Activated T-cell treated with anti-CD3 and anti-CD28 coated beads, Interleukin-2, amount 50 U/mL, for 1 hour (primary cell): ENCODE measurements at regions not wholly inside any gene's neighbourhood (a gene's known extent, or its start where the extent isn't known, plus 50 kb on each side); places are given as distances from the start of the nearest gene placed in this dataset.
"Not testable (repeated sequence)": the region's sequence is repeated elsewhere in the genome, so short reads cannot be mapped to it uniquely, and the experiment has no call there.

Experiments used
- DNase-seq: peaks from one replicate; pipeline ENCODE4 v3.0.0-alpha.2; 2020

DNA sequence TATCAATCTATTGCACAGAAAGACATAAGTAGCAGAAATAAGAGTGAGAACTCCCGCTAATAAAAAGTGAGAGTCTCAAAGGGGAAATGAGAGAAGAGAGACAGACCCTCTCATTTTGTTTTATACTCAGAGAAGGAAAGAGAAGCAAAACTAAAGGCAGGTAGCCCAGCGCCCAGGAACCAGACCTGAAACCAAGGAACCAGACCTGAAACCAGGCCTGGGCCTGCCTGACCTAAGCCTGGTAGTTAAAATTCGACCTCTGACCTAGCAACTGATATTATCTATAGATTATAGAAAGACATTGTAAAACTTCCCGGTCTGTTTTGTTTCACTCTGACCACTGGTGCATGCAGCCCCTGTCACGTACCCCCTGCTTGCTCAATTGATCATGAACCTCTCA lies 134.5 kb upstream of the SEMA6A start:
- no peak for DNase-seq

DNA sequence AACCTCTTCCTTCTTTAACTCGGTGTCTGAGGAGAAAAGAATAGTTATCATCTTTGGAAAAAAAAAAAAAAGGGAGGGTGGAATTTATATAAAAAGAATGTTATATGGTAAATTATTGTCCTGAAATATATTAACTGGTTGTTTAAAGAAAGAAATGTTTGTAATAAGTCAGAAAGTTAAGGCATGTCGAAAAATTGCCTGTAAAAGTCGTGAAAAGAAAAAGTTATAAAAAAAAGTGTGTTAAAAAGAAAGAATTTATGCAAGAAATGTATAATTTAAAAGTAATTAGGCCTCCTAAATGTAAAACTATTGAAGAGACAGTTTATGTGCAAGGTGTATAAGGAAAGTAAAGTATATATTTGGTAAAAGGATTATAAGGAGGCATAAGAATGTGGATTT lies 130.5 kb upstream of the SEMA6A start:
- not testable (repeated sequence) for DNase-seq

DNA sequence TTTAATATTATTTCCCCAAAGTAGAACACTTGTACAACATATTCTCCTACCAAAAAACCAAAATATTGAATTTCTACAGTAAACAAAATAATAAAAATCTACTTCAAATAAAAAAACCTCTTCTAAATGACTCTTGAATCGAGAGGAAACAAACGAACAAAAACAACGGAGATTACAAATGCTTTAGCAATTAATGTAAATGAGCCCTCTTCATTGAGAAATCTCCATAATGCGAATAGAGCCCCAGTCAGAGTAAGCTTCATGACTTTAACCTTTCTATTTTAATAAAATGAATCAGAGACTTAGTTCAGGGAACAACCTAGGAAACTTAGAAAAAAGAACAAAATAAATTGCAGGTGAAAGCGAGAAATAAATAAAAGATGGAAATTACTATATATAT lies 129.3 kb upstream of the SEMA6A start:
- no peak for DNase-seq

DNA sequence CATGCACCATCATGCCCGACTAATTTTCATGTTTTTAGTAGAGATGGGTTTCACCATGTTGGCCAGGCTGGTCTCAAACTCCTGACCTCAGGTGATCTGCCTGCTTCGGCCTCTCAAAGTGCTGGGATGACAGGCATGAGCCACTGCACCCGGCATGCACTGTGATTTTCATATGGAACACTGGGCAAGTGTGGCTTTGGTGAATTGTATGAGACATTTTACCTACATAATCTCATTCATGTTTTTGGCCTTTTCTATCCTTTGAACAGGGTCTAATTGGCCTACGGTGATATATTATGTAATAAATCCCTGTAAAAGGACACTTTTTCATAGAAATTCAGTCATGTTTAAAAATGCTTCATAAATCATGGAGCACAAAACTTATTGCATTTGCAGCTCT lies 128.7 kb upstream of the SEMA6A start:
- no peak for DNase-seq

DNA sequence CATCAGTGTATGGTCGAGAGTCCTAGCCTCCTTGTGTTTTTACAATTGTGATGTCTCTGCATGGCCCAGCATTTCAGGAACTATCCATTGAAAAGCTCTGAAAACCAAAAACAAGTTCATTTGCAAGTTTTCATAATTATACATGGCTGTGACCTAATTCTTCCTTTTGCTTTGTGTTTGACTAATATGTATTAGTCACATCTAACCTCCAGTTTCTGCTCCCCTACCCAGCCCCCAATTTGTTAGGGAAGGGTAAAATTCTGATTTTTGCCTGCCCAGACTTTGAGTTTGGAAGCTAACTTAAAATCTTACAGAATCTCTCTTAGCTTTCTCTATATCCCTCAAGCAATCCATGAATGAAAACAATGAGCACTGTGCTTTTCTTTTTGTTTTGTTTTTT lies 128.2 kb upstream of the SEMA6A start:
- no peak for DNase-seq

DNA sequence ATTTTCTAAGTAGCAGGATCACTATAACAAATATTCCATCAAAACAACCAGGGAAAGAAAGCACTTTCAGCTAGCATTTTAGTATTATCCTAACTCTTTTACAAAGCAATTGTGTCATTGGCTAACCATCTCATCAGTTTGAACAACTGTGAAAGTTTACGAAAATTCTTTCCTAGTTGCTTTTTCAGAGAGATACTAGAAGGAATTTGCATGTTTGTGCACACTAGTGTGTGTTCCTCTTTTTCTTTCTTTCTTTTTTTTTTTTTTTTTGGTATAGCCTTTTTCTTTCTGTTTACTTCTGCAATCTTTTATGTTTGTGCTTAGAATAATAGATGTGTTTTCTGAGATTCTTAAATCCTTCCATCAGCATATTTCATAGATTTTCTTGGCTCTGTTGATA lies 124.7 kb upstream of the SEMA6A start:
- no peak for DNase-seq

DNA sequence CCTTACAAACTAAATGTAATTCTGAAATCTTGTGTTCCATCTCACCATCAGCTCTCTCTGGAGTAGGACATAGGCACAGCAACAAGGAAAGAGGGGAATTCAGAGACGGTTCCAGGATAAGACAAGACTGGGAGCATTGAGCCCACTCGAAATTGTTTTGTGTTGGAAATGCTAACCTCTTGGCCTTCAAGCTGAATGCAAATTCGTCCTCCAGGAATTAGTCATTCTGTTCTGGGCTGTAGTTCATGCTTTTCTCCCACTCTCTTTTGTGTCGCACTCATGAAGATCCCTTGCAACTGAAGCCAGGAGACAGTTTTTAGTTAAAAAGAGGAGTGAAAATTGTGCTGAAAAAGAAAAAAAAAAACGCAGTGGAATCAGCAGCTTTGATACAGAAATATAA lies 121.7 kb upstream of the SEMA6A start:
- no peak for DNase-seq

DNA sequence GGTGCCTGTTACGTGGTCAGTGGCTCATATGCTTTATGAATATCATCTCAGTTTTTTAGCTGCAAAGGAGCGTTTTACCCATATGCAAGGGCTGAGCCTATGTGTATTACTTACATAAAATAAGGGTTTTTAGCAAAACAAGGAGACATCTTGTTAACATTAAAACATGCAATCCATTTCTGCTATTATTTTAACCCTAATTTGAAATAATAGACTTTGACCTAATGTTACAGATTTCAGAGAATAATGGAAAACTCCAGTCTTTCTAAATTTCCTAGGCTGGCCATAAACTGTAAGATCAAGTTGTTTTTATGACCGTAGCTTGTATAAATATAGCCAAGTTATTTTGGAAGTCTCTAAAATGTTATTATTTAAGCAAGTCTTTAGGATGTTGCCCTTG lies 121.1 kb upstream of the SEMA6A start:
- no peak for DNase-seq

DNA sequence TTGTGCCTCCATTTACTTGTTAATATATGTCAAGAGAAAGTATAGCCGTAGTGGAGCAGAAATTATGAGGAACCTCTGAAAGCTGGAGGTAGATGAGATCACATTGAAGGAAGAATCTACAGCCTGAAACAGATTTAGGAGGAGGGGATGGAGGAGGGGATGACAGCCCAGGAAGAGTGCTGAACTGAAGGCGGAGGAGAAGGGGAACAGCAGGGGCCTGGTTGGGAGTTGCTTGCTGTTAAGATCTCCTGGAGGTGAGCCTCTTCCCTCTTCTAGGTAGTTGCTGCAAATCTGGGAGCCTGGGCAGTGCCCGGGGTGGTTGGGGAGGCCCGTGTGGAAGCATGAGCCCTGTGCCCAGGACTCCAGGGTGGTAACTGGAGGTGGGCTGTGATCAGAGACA lies 111.8 kb upstream of the SEMA6A start:
- DNase-seq = no peak

DNA sequence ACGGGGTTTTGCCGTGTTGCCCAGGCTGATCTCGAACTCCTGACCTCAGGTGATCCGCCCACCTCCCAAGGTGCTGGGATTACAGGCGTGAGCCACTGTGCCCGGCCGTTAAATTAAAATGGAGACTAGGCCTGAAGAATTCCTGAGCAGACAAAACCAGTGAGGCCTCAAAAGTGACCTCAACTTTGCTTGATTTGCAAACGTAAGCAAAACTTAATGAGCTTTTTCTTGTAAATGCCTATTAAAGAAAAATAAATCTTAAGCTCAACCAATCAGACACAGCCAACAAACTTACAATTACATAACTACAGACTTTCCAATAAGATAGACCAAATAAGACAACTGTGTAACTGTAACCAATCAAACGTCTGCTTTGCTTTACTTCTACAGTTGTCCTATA lies 111.3 kb upstream of the SEMA6A start:
- DNase-seq = no peak

DNA sequence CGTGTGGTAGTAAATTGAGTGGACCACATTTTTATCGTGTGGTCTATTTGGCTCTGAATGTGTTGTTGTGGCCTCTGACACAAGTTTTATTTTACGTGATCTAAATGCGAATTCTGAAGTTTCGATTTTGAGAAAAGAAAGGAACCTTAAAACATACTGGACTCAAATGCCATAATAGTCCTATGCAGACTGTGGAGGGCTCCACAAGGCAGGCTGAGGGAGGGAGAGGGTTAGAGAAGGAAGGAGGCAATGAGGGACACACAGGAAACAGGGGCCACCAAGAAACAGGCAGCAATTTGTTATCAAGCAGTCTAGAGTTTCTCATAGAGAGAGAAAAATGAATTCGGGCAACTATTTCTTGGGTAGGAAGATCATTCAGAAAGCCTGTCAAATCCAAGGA lies 110.4 kb upstream of the SEMA6A start:
- no peak for DNase-seq

DNA sequence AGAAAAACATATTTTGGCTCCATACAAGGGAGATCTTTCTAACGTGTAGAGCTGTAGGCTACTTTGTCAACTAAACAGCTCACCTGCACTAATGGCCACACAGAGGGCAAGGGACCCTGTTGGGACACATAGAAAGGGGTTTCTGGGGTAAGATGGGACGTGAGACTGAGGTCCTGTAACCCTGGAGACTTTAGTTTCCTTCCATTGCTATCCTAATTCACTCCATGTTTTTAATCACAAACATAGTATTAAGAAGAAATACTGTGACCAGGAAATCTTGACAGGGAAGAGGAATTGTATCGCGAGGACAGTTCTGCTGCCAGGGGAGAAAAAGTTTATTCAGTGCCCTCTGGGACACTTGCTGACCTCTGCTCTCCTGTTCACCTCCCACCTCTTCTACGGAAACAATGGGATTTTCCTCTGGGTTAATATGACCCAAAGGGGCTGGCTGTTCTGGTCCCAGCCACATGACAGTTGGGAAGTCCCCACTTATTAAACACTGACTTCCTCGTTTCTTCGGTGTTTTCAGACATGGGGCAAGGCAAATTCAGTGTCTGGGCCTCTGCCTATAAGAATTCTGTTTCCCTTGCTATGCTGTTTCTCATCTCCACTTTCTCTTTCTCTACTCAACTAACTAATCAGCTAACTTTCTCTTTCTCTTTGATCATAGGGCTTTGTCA lies 106.9 kb upstream of the SEMA6A start:
- no peak for DNase-seq

DNA sequence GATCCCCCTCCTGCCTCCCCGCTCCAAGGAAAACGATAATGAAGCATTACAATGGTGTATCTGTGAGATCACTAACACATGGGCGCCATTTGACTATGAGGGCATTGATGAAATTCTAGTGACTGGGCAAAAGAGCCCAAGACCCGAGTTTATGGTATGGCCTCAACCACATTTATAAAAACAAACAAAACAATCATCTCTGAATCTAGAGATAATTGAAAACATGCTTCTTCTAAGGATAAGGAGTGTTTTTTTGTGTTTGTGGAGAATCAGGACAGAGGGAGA lies 100.9 kb upstream of the SEMA6A start:
- DNase-seq = no peak

DNA sequence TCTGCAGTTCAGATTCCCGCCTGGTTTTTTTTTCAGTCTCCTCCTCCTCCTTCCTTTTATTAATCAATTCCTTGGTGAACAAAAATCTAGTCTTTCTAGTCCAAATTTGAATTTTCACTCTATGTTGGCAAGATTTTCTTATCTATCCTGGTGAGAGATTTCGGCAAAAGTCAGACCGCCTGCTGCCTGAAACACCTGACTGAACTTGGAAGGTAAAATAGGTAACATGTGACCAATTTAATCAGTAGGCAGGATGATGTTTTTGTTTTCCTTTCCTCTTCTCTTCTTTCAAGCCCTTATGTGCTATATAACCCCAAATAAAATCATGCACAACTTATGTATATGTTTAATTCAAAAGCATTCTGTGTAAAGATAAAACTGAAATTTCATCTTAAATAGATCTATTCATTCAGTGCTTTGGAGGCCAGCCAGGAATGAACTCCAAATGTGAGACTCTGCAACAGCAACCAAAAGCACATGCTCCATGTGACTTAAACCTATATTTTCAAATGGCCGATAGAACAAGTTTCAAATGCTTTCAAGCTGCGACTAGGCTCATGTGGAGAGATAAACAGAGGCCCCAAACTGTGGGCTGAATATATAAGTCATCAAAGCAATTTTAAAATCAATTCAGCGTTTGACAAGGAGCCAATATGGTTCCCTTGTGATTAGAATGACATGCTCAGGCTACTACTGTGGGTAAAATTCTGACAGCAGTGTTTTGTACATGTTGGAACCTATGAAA lies 100.4 kb upstream of the SEMA6A start:
- no peak for DNase-seq

DNA sequence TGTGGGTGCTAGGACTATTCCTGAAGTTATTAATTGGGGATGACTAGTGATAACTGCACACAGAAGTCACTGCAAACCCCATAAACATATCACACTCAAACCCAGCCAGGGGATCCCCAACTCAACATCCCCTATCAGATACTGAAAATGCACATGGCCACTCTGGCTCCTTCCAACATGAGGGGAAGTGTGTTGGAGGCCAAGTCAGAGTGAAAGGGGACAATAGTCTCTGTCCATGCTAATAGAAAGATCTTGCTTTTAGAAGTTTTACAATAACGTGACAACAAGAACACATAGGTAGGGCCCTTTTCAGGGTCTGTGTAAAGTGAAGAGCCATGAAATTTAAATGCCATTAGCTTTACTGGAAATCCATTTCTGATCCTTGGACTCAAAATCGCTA lies 98.8 kb upstream of the SEMA6A start:
- no peak for DNase-seq

DNA sequence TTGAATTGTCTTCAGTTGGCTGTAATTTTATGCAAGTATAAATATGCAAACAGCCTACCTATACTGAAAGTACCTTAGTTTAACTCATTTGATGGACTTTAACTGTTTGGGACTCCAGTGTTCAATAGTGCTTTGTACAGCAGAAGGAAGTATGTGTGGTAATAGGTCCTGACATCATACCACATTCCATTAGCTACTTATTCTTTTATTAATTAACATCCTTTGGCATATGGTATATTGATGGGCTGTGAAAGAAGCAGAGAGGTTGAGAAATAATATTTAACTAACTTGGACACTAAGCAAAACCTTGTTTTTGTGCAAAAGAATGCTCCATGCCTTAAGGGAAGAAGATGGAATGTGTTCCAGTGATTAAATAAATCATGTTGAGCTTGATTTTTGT lies 97.6 kb upstream of the SEMA6A start:
- no peak for DNase-seq

DNA sequence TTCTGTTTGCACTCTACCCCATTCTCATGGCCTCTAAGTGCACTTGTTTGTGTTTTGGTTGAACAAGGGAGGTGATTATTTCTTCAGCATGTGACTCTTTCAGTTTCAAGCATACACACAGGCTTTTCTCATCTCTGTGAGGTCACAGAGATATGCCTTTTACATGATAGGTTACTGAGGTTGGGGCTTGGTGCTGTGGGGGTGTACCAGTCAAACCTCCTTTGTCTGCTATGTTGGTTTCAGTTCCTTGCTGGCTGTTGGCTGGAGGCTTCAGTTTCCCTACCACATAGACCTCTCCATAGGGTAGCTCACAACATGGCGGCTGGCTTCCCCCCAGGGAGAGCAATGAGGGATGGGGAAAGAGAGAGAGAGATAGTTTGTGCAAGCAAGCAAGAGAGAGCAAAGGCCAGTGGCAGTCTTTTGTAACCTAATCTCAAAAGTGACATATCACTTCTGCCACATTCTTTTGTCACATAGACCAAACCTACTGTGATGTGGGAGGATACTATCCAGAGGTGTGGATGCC lies 96.7 kb upstream of the SEMA6A start:
- DNase-seq = no peak

DNA sequence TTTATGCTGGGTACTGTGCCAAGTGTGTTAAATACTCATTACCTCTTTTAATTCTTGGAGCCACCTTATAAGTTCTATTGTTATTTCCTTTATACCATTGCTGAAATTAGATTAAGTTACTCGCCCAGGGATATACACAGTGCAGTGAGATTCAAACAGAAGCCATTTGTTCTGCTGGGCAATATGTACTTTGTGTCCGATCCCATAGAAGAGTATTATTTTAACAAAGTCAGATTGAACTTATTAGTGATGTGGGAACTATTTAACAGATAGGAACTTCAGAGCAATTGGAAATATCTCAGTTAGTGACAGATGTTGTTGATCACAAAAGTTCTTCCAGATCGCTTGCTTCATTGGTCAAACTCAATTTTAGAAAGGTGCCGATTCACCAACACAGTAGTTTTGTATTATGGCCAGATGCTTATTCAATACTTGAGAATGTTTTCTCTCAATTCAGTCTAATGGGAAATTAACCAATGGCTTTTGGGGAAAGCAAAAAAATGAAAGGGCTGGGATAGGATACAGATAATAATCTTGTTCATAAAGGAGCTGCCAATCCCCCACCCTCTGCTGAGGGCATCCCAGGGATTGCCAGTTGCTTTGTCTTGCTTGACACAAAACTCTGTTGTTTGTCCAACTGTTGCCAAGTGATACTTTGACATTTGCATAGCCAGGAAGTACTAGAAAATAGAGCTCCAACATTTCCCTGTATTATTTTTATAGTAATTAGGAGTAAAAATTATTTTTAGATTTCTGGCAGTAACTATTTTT lies 94.8 kb upstream of the SEMA6A start:
- DNase-seq = no peak

DNA sequence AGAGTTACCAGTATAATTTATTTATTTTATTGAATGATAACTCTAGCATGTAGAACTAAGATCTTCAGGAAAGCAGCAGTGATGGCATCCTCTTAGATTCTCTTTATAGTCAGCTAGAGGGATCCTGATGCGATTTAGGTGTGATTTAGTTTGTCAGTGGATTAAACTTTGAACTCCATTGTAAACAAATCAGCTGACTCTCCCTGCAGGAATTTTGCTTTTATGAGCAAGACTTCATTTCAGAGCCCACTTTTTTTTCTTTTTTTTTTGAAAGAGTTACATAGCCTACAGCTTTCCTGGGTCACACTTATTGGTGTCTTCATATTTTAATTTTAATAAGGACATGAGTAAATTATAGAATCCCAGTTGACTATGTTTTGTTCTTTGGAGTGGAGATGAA lies 93.8 kb upstream of the SEMA6A start:
- no peak for DNase-seq

DNA sequence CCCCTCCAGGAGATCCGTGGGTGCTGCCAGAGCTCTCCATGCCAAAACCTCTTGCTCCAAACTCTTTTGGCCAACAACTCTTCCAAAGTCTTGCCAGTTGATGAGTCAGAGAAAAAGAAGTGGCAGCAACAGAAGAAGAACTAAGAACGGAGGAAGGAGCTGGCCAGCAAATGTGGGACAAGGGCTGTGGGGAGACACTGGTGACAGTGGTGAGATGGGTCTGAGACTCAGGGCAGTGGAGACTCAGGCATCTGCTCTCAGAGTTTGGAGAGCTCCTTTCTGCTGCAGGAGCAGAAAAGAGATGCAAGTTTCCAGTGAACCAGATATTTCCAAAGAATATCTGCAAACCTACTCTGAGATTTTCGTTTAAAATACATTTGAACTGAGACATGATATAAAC lies 92.3 kb upstream of the SEMA6A start:
- DNase-seq = no peak

DNA sequence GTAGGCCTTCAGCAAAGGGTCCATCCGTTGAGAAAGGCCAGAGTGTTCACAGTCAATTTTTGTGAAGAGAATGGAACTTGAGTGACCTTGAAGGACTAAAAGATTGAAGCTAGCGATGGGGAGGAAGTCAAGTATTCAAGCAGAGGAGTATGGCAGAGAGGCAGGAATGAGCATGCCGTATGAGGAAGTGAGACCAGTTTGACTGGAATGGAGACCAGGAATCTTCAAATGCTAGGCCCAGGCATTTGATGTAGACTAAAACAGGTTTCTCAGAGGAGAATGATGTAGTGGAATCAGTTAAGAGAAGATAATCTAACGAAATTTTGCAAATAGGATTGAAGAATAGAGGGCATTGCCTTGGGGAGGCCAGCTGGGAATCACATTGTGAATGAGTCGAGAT lies 90.4 kb upstream of the SEMA6A start:
- no peak for DNase-seq

DNA sequence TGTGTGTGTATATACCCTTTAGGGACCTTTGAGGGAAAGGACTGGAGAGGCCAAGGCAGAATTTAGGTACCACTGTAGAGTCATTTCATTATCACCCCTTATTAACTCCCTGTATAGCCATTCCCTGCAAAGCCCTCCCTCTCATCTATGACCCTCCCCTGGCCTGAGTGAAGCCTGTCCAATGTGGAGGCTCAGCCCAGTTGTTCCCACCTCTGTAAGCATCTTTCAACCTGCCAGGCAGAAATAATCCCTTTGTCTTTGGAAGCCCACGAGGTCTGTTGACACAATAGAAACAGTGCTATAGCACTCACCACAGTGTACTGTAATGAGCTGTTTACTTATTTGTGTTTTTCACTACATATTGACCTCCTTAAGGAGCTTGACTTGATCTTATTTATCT lies 88.5 kb upstream of the SEMA6A start:
- no peak for DNase-seq

DNA sequence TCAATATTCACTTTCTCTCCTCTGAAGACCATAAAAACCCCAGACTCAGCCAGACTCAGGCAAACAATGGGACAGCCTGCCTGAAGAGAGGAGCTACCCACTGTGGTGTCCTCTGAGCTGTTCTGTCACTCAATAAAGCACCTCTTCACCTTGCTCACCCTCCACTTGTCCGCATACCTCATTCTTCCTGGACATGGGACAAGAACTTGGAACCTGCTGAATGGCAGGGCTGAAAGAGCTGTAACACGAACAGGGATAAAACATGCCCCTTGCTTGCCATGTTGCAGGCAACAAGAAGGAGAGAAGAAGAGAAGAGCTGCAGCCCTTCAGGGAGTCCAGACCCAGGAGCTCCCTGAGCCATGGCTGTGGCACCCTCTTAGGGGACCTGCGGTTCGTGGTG lies 86.8 kb upstream of the SEMA6A start:
- DNase-seq = no peak

DNA sequence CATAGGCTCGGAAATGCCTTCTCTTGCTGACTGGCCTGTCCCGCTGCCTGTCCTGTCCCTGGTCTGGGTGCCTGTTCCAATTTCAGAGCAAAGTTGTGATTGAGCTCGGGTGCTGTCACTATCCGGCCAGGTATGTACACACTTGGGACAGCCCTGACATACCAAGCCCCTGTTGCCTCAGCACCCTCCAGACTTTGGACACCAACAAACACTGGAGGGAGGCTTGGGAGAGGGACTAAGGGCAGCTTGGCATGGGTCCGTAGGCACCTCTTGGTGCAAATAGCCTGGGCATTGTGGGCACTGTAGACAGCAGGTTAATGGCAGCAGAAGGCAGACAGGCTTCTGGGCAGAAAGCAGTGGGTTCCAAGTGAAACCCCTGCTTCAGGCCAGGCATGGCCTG lies 86.3 kb upstream of the SEMA6A start:
- no peak for DNase-seq
